KMS-11 (cell line): ENCODE measurements at regions not wholly inside any gene's neighbourhood (a gene's known extent, or its start where the extent isn't known, plus 50 kb on each side); places are given as distances from the start of the nearest gene placed in this dataset.
"Not testable (repeated sequence)": the region's sequence is repeated elsewhere in the genome, so short reads cannot be mapped to it uniquely, and the experiment has no call there.

Experiments used
- H2AFZ ChIP-seq: fragments of 200-600 bp; sonication (generic); 2 replicates; pipeline ENCODE4 v1.6.1; 2016; ENCODE audit warnings: antibody characterized with exemption, mixed run types, low read depth
- H3K27ac ChIP-seq: fragments of 200-600 bp; sonication (generic); 2 replicates; pipeline ENCODE4 v1.6.1; 2016; ENCODE audit warnings: mild to moderate bottlenecking, mixed run types
- H3K27me3 ChIP-seq: fragments of 200-600 bp; sonication (generic); 2 replicates; pipeline ENCODE4 v1.6.1; 2017; ENCODE audit warnings: mild to moderate bottlenecking, low read depth, mixed run types, moderate library complexity; ENCODE audit not compliant: insufficient read depth
- H3K36me3 ChIP-seq: fragments of 200-600 bp; sonication (generic); 2 replicates; pipeline ENCODE4 v1.6.1; 2017; ENCODE audit warnings: mild to moderate bottlenecking, mixed run types; ENCODE audit not compliant: insufficient read depth
- H3K4me1 ChIP-seq: fragments of 200-600 bp; sonication (generic); 2 replicates; pipeline ENCODE4 v1.6.1; 2016; ENCODE audit warnings: mild to moderate bottlenecking, low read depth, mixed run types; ENCODE audit not compliant: poor library complexity, severe bottlenecking
- H3K4me2 ChIP-seq: fragments of 200-600 bp; sonication (generic); 2 replicates; pipeline ENCODE4 v1.7.0; 2016; ENCODE audit warnings: mild to moderate bottlenecking, mixed run types
- H3K4me3 ChIP-seq: fragments of 200-600 bp; sonication (generic); IDR thresholded peaks from 2 replicates; pipeline ENCODE4 v1.6.1; 2017; ENCODE audit warnings: low read depth, low read length, mixed read lengths; ENCODE audit not compliant: insufficient read depth
- H3K79me2 ChIP-seq: fragments of 200-600 bp; sonication (generic); 2 replicates; pipeline ENCODE4 v1.6.1; 2016; ENCODE audit warnings: low read depth, mixed run types; ENCODE audit not compliant: insufficient read depth
- H3K9ac ChIP-seq: fragments of 200-600 bp; sonication (generic); 2 replicates; pipeline ENCODE4 v1.6.1; 2016; ENCODE audit warnings: mild to moderate bottlenecking, mixed run types
- H4K20me1 ChIP-seq: fragments of 200-600 bp; sonication (generic); 2 replicates; pipeline ENCODE4 v1.6.1; 2016; ENCODE audit warnings: mild to moderate bottlenecking, mixed run types; ENCODE audit not compliant: insufficient read depth
- CTCF ChIP-seq: fragments of 200-600 bp; sonication (generic); conservative IDR thresholded peaks from 2 replicates; pipeline ENCODE4 v1.6.1; 2017; ENCODE audit warnings: low read depth, mild to moderate bottlenecking, antibody characterized with exemption, low read length, moderate library complexity, mixed read lengths

GRCh38 chr2:160828076-160828475 is 332.2 kb upstream of the TANK start:
- no peak overlapping the region for H3K4me3 ChIP-seq
- no peaks in the 10 kb centered on the region for H3K4me1 ChIP-seq
- H3K4me2 ChIP-seq = no peak overlapping the region
- H4K20me1 ChIP-seq = no peaks in the 10 kb centered on the region
- TF ChIP-seq CTCF = no peak
- H3K9ac ChIP-seq = no peak overlapping the region
- no peaks in the 10 kb centered on the region for H3K27me3 ChIP-seq
- no peak overlapping the region for H3K27ac ChIP-seq
- no peak overlapping the region for H2AFZ ChIP-seq
- H3K36me3 ChIP-seq = no peaks in the 10 kb centered on the region
- no peaks in the 10 kb centered on the region for H3K79me2 ChIP-seq

GRCh38 chr2:160832381-160832780 is 327.8 kb upstream of the TANK start:
- not testable (repeated sequence) for H3K9ac ChIP-seq, H3K36me3 ChIP-seq, H4K20me1 ChIP-seq, H3K4me1 ChIP-seq, H3K4me3 ChIP-seq, H3K27me3 ChIP-seq, H3K79me2 ChIP-seq, H3K4me2 ChIP-seq, H2AFZ ChIP-seq, H3K27ac ChIP-seq

- Histone ChIP-seq H3K27ac (no peak overlapping the region), H3K4me2 (no peak overlapping the region), H3K27me3 (no peaks in the 10 kb centered on the region), H3K36me3 (no peaks in the 10 kb centered on the region), H3K9ac (no peak overlapping the region), H3K4me3 (no peak overlapping the region), H4K20me1 (no peaks in the 10 kb centered on the region), H3K79me2 (no peaks in the 10 kb centered on the region), H3K4me1 (no peaks in the 10 kb centered on the region), H2AFZ (no peak overlapping the region)
- TF ChIP-seq CTCF = no peak
Observed at GRCh38 chr2:160835166-160835565, 325.1 kb upstream of the TANK start.

- no peak overlapping the region for H3K27ac ChIP-seq
- no peaks in the 10 kb centered on the region for H3K36me3 ChIP-seq
- H4K20me1 ChIP-seq = no peaks in the 10 kb centered on the region
- H3K9ac ChIP-seq = no peak overlapping the region
- H2AFZ ChIP-seq = no peak overlapping the region
- no peaks in the 10 kb centered on the region for H3K27me3 ChIP-seq
- no peak overlapping the region for H3K4me3 ChIP-seq
- H3K4me2 ChIP-seq = no peak overlapping the region
- TF ChIP-seq CTCF = no peak
- no peaks in the 10 kb centered on the region for H3K79me2 ChIP-seq
- H3K4me1 ChIP-seq = no peaks in the 10 kb centered on the region
Observed at GRCh38 chr2:160836755-160837154, 323.5 kb upstream of the TANK start.

GRCh38 chr2:160837416-160837815 is 322.8 kb upstream of the TANK start:
- H3K9ac ChIP-seq = no peak overlapping the region
- no peak for TF ChIP-seq CTCF
- no peaks in the 10 kb centered on the region for H3K36me3 ChIP-seq
- no peaks in the 10 kb centered on the region for H3K27me3 ChIP-seq
- no peak overlapping the region for H3K27ac ChIP-seq
- H3K4me2 ChIP-seq = no peak overlapping the region
- H3K4me3 ChIP-seq = no peak overlapping the region
- H3K4me1 ChIP-seq = no peaks in the 10 kb centered on the region
- no peaks in the 10 kb centered on the region for H3K79me2 ChIP-seq
- H2AFZ ChIP-seq = no peak overlapping the region
- no peaks in the 10 kb centered on the region for H4K20me1 ChIP-seq
